ENCODE measurements at regions not wholly inside any gene's neighbourhood (a gene's known extent, or its start where the extent isn't known, plus 50 kb on each side); places are given as distances from the start of the nearest gene placed in this dataset.

DNA sequence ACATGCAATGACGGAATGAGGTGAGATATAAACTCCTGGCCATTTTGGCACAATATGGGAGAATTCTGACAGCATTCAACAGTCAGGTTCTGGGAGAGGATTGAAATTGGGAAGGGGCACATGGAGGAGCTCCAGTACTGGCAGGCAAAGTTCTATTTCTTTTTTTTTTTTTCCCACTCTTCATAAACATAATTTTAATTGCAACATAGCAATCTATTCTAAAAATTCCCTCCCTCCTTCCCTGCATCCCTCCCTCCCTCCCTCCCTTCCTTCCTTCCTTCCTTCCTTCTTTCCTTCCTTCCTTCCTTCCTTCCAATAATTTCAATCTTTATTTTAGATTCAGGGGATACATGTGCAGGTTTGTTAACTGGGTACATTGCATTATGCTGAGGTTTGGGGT is 93.2 kb downstream of the PTCSC3 start:
- DNase-seq = no peak

GRCh38 chr14:36078080-36078479 is 98.4 kb downstream of the PTCSC3 start:
- no peak for DNase-seq

DNA sequence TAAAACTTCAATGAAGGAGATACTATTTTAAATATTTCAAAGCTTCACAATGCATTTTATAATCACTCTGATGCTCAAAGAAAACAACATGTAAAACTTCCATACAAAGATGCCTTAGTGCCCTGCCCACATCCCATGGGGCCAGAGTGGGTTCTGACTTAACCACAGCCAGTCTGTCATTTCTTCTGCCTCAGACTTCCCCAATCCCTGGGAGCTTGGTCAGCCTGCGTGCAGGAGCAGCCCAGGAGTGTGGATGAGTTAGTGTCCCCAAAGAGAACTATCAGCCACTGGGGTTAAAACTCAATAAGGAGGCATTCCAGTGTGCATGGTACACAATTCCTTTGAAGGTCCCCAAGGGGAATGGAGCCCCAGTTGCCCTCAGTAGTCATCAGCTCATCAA is 100.3 kb downstream of the PTCSC3 start:
- no peak for DNase-seq

DNA sequence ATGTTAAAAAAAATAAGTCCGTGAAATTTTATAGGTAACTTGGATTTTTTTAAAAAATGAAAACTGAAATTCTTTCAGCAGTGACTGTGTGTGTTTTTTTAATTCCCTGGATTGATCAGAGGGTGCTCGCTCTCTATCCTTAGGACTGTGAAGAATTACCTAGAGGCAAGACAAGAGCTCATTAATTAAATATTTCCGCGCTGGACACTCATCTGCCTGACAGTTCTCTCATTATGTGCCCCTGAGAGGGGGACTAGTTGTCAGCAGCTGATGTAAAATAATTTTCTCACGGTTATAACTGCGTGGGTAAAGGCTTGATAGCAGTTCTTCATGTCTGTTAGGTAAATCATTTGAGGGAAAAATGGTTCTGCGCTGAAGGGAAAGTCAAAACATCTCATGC is 101.3 kb downstream of the PTCSC3 start:
- DNase-seq = no peak

GRCh38 chr14:36070720-36071043 is 105.8 kb downstream of the PTCSC3 start:
- DNase-seq = no peak

GRCh38 chr14:36070031-36070719 is 106.3 kb downstream of the PTCSC3 start:
- DNase-seq = peak; percentile 81

- peak; percentile 51 for DNase-seq
These were observed 107.0 kb downstream of the PTCSC3 start for GRCh38 chr14:36069535-36069900.

- DNase-seq = no peak
These were observed 107.6 kb downstream of the PTCSC3 start for GRCh38 chr14:36068777-36069534.

DNA sequence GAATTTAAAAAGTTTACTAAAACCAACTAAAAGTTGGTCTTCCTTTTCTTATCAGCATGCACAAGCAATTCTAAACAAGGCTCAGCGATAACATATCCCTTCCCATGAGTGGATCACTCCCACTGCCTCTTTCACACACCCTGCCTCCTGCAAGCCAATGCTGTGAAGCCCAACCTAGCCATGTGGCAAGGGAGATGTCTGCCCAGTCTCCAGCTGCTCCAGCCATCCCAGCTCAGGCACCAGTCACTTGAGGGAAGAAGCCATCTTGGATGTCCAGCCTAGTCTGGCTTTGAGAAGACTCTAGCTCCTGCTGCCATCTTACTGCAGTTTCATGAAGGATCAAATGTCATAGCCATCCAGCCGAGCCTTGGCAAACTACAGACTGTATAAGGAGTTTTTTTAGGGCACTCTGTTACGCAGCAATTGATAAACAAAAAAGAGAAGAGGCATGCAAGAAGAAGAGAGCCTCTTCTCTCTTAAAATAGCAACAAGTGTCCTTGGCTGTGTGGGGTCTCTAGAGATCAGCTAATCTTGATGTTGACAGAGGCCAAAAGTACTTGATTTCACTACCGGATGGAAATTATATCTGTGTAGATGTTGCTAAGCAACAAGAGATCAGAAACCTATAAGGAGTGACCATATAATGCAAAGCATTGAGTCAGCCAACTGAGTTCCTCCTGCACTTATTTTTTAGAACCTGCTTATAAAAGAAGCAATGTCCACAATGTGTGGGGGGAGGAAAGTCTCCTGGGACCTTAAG is 108.9 kb downstream of the PTCSC3 start:
- no peak for DNase-seq

- DNase-seq = no peak
These were observed 109.9 kb downstream of the PTCSC3 start for GRCh38 chr14:36066636-36067035.

DNA sequence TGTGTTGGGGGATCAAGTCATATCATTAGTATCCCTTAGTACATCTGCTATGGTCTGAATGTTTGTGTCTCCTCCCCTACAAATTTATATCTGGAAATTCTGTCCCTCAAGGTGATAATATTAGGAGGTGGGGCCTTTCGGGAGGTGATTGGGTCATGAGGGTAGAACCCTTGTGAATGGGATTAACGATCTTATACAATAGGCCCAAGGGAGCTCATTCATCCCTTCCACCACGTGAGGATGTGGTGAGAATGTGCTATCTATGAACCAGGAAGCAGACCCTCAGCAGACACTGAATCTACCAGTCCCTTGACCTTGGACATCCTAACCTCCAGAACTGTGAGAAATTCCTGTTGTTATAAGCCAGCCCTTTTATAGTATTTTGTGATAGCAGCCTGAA is 110.7 kb downstream of the PTCSC3 start:
- DNase-seq = no peak

DNA sequence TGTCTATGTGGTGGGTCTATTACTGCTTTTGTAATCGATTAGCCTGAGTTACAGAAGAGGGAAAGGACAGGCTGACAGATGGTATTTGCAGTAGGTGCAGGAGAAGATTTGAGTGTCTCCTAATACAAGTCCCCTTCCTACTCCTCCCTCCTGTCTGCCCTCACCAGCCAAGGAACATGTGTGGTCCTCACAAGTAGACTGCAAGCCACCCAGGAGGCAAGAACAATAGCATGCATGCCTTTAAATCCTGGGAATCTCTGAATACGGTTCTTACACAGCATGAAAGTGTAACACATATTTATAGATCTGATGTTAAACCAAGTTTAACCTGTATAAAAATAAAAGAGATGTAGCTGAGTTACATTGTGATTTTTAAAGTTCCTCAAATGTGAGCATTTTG is 117.0 kb downstream of the PTCSC3 start:
- no peak for DNase-seq

DNA sequence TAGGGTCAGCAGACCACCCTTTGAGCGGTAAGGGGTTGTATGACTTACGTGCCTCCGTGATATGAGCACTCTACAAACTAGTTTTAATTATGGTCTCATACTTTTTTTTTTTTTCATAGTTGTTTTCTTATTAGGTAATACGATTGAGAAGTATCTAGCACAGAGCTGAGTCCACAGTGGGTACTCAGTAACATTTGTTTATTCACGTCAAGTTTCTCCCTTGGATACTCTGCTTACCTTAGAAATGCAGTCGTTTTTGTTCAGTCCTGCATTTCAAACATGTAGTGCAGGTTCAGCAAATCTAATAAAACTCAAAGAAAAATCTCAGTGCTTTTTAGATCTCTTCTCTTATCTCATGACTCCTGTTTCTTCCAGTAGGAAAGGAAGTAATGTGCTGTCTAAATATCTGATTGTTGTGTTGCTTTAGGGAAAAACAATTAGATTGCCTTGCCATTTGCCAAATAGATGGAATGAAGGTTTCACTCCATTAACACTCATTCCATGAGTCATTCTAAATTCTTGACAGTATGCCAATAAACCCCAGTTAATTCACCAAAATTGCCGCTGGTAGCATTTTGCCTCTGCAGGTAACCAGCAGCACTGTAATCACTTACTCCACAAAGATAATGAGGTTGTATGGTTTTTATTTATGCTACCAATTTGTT is 118.9 kb downstream of the PTCSC3 start:
- DNase-seq = peak; percentile 89

GRCh38 chr14:36056845-36057244 is 119.7 kb downstream of the PTCSC3 start:
- no peak for DNase-seq

DNA sequence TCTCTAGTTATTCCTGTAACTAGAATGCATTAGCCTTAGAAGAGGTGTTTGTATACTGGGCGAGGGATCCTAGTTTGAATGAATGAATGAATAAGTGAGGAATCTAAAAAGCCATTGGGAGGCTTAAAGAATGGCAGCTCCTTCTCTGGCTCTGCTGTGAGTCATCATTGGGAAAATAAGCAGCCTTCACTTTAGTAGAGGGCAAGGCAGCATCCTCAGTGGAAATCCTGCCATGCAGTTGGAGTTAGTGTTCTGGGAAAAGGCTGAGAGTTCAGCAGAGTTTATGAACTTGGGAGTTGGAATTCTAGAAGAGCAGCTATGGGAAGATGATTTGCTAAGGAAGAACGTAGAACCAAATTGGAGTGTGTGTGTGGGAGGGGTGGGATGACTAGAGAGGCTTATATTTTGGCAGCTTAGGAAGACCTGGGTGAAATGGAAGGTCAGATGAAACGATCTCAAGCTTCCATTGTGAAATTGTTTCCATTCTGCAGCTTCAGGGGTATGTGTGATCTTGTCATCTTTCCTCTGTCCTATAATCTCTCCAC is 120.8 kb downstream of the PTCSC3 start:
- DNase-seq = no peak

- no peak for DNase-seq
These were observed 121.5 kb downstream of the PTCSC3 start for GRCh38 chr14:36055052-36055378.

DNA sequence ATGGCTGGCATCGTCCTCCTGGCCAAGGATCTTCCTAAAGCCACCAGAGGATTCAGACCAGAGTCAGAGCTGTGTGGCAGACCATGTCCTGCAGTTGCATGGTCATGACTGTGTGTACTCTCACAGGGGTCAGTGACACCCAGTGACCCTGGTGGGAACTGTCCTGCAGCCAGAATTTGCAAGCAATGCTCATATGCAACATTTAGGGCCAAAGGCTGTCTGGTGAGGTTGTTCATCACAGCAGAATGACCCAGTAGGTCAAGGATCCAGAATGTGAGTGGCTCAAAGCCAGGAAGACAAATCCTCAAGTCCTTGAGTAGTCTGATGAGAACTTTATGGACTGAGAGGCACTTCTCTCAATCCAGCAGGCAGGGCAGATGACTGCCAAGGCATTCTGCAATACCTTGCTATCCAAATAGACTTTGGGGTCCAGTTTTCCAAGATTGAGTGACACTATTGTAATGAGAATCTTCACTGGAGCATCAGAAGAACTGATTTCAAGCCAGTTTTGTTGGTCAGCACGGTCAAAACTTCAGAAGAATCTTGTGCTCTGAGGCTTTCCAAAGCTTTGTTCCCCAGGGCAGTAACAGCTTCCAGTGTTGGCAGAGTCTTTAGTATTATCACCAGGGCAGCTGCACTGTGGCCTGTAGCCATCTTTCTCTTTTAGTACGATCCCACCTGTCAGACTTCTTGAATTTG is 122.0 kb downstream of the PTCSC3 start:
- no peak for DNase-seq

GRCh38 chr14:36052681-36053080 is 123.8 kb downstream of the PTCSC3 start:
- DNase-seq = no peak

DNA sequence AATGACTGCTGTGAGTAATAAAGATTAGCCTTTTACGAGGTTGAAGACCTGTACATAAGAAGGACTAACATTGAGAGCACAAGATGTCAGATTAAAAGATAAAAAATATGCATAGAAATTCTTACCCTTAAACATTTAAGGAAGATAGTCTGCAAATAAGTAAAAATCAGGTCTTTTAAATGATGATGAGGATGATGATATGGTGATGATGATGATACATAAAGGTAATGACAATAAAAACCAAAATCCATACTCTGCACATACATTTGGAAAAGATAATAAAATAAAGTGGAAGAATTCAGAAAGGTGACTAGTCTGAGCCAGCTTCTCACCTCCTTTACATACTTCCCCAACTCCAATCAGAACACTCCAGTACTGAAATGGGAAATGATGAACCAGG is 124.5 kb downstream of the PTCSC3 start:
- no peak for DNase-seq

- DNase-seq = no peak
These were observed 127.9 kb downstream of the PTCSC3 start for GRCh38 chr14:36048667-36049066.

DNA sequence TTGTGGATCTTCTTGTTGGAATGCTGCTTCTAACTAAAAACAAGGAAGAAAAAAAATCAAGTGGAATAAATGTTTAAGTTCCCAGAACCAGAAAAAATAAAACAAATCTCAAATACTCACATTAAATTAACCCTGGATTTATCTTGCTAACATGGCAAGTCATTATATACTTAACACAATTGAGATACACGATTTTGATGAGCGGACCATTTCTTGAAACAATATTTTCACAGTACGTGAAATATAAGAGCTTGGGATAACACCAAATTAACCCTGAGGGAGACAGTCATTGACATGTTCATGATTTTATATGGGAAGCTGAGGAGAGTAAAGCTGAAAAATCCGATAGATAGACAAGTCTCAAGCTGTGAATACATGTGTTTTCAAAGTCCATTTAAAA is 128.6 kb downstream of the PTCSC3 start:
- DNase-seq = no peak

DNA sequence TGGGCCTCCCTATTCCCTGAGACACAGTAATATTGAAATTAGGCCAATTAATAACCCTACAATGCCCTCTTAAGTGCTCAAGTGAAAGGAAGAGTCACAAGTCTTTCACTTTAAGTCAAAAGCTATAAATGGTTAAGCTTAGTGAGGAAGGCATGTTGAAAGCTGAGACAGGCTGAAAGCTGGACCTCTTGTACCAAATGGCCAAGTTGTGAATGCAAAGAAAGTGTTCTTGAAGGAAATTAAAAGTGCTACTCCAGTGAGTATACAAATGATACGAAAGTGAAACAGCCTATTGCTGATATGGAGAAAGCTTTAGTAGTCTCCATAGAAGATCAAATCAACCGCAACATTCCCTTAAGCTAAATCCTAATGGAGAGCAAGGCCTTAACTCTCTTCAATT is 140.8 kb downstream of the PTCSC3 start:
- no peak for DNase-seq

DNA sequence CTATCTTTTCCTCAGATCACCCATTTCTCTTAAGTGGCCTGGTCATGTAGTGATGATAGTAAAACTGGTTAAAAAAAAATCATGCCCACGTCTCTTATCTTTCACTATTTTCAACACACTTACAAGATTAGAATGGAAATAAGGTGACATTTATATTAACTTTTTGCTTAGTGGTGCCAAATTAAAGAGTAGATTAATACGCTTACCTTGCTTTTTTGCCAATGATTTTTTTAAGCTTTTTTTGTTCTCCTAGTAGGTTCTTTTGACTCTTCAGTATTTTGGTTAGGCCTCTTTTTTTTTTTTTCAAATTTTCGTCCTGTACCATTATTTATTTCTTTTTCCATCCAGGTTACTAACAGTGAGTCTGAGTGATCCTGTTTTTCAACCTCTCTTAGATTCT is 147.9 kb downstream of the PTCSC3 start:
- DNase-seq = no peak

Data from COR-L47 (cell line).